Gastrocnemius medialis (tissue), 4 donors: ENCODE measurements at regions not wholly inside any gene's neighbourhood (a gene's known extent, or its start where the extent isn't known, plus 50 kb on each side); places are given as distances from the start of the nearest gene placed in this dataset.

Experiments used
- CTCF ChIP-seq, 5 experiments: fragments of 450-650 bp in 3 of 5; fragments of 200-600 bp in 2 of 5; sonication (generic) in 2 of 5; IDR thresholded peaks in 4 of 5; conservative IDR thresholded peaks in 1 of 5; 1 replicate in 4 of 5; 2 replicates in 1 of 5; pipeline ENCODE4 v1.5.1; 2016 to 2019; ENCODE audit warnings: antibody characterized with exemption in 5 of 5, mild to moderate bottlenecking in 3 of 5, moderate library complexity in 3 of 5
- POLR2A ChIP-seq, 2 donors: fragments of 450-650 bp; IDR thresholded peaks; one replicate each; pipeline ENCODE4 v1.6.1; 2017; ENCODE audit warnings: antibody characterized with exemption in 2 of 2, mild to moderate bottlenecking in 2 of 2, moderate library complexity in 2 of 2

DNA sequence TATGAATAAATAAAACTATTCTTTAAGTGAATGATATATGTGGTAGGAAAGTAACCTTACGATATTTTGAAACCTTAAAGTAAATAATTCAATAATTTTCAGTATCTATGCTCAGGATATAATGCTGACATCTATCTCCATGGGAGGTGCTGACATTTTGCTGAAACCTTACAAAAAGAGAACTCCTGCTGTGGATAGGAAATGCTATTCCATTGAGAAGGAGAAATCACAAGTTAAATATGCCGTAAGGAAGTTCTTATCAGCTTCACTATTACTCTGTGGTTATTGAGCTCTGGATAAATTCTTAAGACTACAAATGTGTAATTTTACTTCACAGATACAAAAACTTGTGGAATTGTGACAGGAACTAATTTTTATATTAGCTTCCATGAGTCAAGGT lies 722.1 kb downstream of the TMTC2 start:
- TF ChIP-seq CTCF (IDR thresholded peaks at IDR 0.05 in 4 of 5, conservative IDR thresholded peaks at IDR 0.05 in 1 of 5) = no peak
- no peak for TF ChIP-seq POLR2A (IDR thresholded peaks at IDR 0.05)
